ENCODE measurements at regions not wholly inside any gene's neighbourhood (a gene's known extent, or its start where the extent isn't known, plus 50 kb on each side); places are given as distances from the start of the nearest gene placed in this dataset.

- ChIA-PET POLR2A (ENCODE audit: low non-redundant PET) (no interaction called here), CTCF (interaction anchor here (0.9 kb wide), 1 partner anchor 26 kb away, joined by 3 read pairs; no protein-coding TSS in a partner anchor)
- H3K9me3 ChIP-seq (ENCODE audit: low read depth, low read length, poor library complexity, severe bottlenecking) = peaks cover 11% of the 10 kb centered on the region
- H3K27me3 ChIP-seq (replicated peaks; ENCODE audit: insufficient read depth, low read depth, low read length, poor library complexity) = no peaks in the 10 kb centered on the region
- intact Hi-C loops (cut with micrococcal nuclease; ENCODE audit: unreplicated experiment) = no loop called here
- H3K36me3 ChIP-seq (ENCODE audit: insufficient read depth, low read length, poor library complexity, severe bottlenecking) = no peaks in the 10 kb centered on the region
- no peaks in the 10 kb centered on the region for H3K4me1 ChIP-seq (ENCODE audit: insufficient read depth, low read length, poor library complexity, severe bottlenecking)
- H3K27ac ChIP-seq (ENCODE audit: low read depth, low read length, poor library complexity, severe bottlenecking) = no peak overlapping the region
- no peak for DNase-seq (ENCODE audit: low spot score)
- H3K4me3 ChIP-seq (ENCODE audit: low read depth, low read length, poor library complexity, severe bottlenecking) = no peak overlapping the region
- BruUV-seq (replicated peaks) = no TSS peak
- TF ChIP-seq, protein P1, sequence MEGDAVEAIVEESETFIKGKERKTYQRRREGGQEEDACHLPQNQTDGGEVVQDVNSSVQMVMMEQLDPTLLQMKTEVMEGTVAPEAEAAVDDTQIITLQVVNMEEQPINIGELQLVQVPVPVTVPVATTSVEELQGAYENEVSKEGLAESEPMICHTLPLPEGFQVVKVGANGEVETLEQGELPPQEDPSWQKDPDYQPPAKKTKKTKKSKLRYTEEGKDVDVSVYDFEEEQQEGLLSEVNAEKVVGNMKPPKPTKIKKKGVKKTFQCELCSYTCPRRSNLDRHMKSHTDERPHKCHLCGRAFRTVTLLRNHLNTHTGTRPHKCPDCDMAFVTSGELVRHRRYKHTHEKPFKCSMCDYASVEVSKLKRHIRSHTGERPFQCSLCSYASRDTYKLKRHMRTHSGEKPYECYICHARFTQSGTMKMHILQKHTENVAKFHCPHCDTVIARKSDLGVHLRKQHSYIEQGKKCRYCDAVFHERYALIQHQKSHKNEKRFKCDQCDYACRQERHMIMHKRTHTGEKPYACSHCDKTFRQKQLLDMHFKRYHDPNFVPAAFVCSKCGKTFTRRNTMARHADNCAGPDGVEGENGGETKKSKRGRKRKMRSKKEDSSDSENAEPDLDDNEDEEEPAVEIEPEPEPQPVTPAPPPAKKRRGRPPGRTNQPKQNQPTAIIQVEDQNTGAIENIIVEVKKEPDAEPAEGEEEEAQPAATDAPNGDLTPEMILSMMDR (conservative IDR thresholded peaks at IDR 0.05; ENCODE audit: low read depth, low read length) = no peak
- TF ChIP-seq EZH2 (IDR thresholded peaks at IDR 0.05; ENCODE audit: borderline replicate concordance, low read depth, low read length, poor library complexity, severe bottlenecking) = no peak
These were observed 237.5 kb upstream of the SYT4 start for GRCh38 chr18:43514747-43515146.

GRCh38 chr18:43515481-43515880, 238.2 kb upstream of the SYT4 start:
- no peak for DNase-seq (ENCODE audit: low spot score)
- BruUV-seq (replicated peaks) = no TSS peak
- H3K9me3 ChIP-seq (ENCODE audit: low read depth, low read length, poor library complexity, severe bottlenecking) = peaks cover 11% of the 10 kb centered on the region
- no peak overlapping the region for H3K27ac ChIP-seq (ENCODE audit: low read depth, low read length, poor library complexity, severe bottlenecking)
- intact Hi-C loops (cut with micrococcal nuclease; ENCODE audit: unreplicated experiment) = no loop called here
- ChIA-PET CTCF (no interaction called here), POLR2A (ENCODE audit: low non-redundant PET) (no interaction called here)
- TF ChIP-seq, protein P1 (conservative IDR thresholded peaks at IDR 0.05; ENCODE audit: low read depth, low read length) = no peak
- no peak for TF ChIP-seq EZH2 (IDR thresholded peaks at IDR 0.05; ENCODE audit: borderline replicate concordance, low read depth, low read length, poor library complexity, severe bottlenecking)
- no peaks in the 10 kb centered on the region for H3K36me3 ChIP-seq (ENCODE audit: insufficient read depth, low read length, poor library complexity, severe bottlenecking)
- no peak overlapping the region for H3K4me3 ChIP-seq (ENCODE audit: low read depth, low read length, poor library complexity, severe bottlenecking)
- H3K27me3 ChIP-seq (replicated peaks; ENCODE audit: insufficient read depth, low read depth, low read length, poor library complexity) = no peaks in the 10 kb centered on the region
- no peaks in the 10 kb centered on the region for H3K4me1 ChIP-seq (ENCODE audit: insufficient read depth, low read length, poor library complexity, severe bottlenecking)

DNA sequence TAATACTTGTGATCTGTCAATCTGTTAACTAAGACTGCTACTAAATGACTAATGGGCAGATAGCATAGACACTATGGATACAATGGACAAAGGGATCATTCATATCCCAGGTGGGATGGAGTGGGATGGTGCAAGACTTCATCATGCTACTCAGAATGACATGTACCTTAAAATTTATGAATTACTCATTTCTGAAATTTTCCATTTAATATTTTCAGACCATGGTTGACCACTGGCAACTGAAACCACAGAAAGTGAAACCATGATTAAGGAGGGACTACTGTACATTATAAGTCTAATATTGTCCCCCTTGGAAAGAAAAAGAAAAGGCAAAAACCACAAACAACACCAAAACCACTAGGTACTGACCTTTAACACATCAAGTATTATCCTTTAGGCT, 247.0 kb upstream of the SYT4 start:
- Histone ChIP-seq H3K27ac (ENCODE audit: low read depth, low read length, poor library complexity, severe bottlenecking) (no peak overlapping the region), H3K27me3 (replicated peaks; ENCODE audit: insufficient read depth, low read depth, low read length, poor library complexity) (no peaks in the 10 kb centered on the region), H3K4me1 (ENCODE audit: insufficient read depth, low read length, poor library complexity, severe bottlenecking) (no peaks in the 10 kb centered on the region), H3K9me3 (ENCODE audit: low read depth, low read length, poor library complexity, severe bottlenecking) (no peaks in the 10 kb centered on the region), H3K4me3 (ENCODE audit: low read depth, low read length, poor library complexity, severe bottlenecking) (no peak overlapping the region), H3K36me3 (ENCODE audit: insufficient read depth, low read length, poor library complexity, severe bottlenecking) (no peaks in the 10 kb centered on the region)
- no peak for DNase-seq (ENCODE audit: low spot score)
- POLR2A ChIA-PET (ENCODE audit: low non-redundant PET) = no interaction called here
- intact Hi-C loops (cut with micrococcal nuclease; ENCODE audit: unreplicated experiment) = no loop called here
- BruUV-seq (replicated peaks) = no TSS peak
- no peak for TF ChIP-seq EZH2 (IDR thresholded peaks at IDR 0.05; ENCODE audit: borderline replicate concordance, low read depth, low read length, poor library complexity, severe bottlenecking)
- TF ChIP-seq, protein P1 (conservative IDR thresholded peaks at IDR 0.05; ENCODE audit: low read depth, low read length) = no peak
- CTCF ChIA-PET = no interaction called here

Data from A673 (cell line).